Forelimb muscle (tissue), 1 donor: ENCODE measurements at regions not wholly inside any gene's neighbourhood (a gene's known extent, or its start where the extent isn't known, plus 50 kb on each side); places are given as distances from the start of the nearest gene placed in this dataset.
"Not testable (repeated sequence)": the region's sequence is repeated elsewhere in the genome, so short reads cannot be mapped to it uniquely, and the experiment has no call there.

Experiments used
- DNase-seq: peaks from one replicate; pipeline ENCODE4 v3.0.0-alpha.2; 2013; ENCODE audit warnings: low read depth

- DNase-seq, result no peak
These were observed 131.1 kb downstream of the GLUL start for GRCh38 chr1:182260516-182260915.

- no peak for DNase-seq
These were observed 131.6 kb downstream of the GLUL start for GRCh38 chr1:182259968-182260367.

DNA sequence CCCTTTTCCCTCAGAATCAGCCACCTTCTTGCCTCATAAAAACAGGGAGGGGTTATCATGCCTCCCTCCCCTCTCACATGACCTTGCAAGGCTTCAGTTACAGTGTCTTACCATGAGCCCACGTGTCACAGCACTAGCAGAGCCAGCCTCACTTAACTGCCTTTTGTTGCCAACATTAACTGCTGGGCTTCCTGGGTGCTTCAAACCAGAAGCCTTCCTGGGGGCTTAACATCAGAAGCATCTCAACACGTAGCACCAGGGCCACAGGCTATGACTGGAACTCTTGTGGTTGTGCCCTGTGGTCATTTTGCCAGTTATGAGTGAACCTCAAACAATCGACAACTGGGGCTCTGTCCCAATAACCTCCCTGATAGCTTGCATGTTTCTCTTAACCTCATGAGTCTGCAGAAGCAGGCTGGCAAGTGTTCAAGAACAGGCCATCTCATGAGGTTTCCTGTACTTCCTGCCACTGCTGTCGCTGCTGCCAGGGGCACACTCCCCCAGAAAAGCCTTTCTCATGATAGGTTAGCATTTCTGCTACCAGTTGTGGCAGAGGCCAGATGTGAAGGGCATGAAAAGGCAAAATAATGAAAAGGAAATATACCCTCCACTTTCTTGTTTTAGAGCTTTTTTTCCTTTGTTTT lies 132.2 kb downstream of the GLUL start:
- no peak for DNase-seq

- no peak for DNase-seq
These were observed 134.1 kb downstream of the GLUL start for GRCh38 chr1:182257369-182258063.

- DNase-seq, result no peak
These were observed 134.7 kb downstream of the GLUL start for GRCh38 chr1:182256931-182257330.

- no peak for DNase-seq
These were observed 136.1 kb downstream of the GLUL start for GRCh38 chr1:182255494-182255893.

GRCh38 chr1:182253319-182253860 lies 138.2 kb downstream of the GLUL start:
- no peak for DNase-seq

GRCh38 chr1:182251561-182251960 lies 140.0 kb downstream of the GLUL start:
- DNase-seq, result no peak

GRCh38 chr1:182249201-182249676 lies 142.4 kb downstream of the GLUL start:
- no peak for DNase-seq

DNA sequence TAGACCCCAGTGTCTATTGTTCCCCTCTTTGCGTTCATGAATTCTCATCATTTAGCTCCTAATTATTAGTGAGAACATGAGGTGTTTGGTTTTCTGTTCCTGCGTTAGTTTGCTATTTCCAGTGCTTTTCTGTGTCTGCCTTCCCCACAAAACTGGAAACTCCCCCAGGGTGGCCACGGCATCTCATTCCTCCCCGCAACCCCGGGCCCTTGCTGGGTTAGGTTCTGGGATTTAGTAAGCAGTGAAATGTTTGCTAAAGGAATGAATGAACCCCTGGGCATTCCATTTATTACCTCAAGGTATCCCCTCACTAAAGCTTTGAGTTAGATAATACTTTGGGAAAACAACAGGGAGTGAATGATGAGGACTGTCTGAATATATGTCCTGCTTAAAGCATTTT lies 142.9 kb downstream of the GLUL start:
- no peak for DNase-seq

DNA sequence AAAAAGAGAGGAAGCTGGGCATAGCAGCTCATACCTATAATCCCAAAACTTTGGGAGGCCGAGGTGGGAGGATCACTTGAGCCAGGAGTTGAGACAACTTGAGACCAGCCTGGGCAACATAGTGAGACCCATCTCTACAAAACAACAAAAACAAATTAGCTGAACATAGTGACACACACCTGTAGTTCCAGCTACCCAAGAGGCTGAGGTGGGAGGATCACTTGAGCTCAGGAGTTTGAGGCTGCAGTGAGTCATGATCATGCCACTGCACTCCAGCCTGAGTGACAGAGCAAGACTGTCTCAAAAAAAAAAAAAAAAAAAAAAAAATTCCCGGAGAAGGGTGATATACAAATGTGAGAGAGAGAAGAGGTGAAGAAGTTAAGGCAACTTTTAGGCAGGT lies 143.8 kb downstream of the GLUL start:
- not testable (repeated sequence) for DNase-seq

DNA sequence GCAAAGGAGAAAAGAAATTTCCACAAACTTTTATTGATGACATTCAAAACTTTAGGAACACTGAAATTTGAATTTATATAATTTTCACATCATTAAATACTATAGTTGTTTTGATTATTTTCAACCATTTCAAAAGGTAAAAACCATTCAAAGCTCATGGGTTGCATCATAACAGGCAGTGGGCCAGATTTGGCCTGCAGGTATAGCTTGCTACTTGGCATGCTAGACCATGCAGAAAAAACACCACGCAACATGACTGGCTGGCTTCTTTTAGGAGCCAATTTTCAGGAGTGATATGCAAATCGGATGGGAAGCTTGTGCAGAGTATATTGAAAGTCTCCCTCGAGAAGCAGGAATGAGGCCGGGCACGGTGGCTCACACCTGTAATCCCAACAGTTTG lies 144.8 kb downstream of the GLUL start:
- DNase-seq, result no peak

DNA sequence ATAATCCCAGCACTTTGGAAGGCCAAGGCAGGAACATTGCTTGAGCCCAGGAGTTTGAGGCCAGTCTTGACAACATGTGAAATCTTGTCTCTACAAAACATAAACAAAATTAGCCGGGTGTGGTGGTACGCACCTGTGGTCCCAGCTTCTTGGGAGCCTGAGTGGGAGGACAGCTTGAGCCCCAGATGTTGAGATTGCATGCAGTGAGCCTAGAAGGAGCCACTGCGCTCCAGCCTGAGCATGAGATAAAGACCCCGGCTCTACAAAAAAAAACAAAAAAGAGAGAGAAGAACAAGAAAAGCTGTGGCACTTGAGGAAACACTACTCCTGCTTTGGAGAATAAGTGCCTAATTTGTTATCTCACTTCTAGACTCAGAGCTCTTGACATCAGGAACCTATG lies 146.6 kb downstream of the GLUL start:
- DNase-seq, result no peak

GRCh38 chr1:182244451-182244850 lies 147.1 kb downstream of the GLUL start:
- DNase-seq, result no peak

- DNase-seq, result no peak
These were observed 148.9 kb downstream of the GLUL start for GRCh38 chr1:182242641-182243040.

- DNase-seq, result no peak
These were observed 151.5 kb downstream of the GLUL start for GRCh38 chr1:182240085-182240484.

DNA sequence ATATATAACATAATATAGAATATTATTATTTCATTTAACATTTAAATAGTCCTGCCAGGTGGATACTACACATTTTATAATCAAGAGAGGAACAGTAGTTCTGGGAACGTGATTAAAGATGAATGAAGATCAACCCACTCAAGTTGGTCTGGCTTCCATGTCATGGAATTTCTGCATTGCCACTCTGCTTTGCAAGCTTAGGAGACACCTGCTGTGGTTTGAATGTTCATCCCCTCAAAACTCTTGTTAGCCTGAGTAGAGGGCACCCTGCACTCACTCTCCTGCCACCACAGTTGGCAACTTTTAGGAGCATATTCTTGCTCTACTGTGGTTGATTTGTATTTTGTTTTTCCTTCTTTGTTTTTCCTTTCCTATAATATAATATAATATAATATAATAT lies 153.2 kb downstream of the GLUL start:
- no peak for DNase-seq

- no peak for DNase-seq
These were observed 154.3 kb downstream of the GLUL start for GRCh38 chr1:182237329-182237728.

DNA sequence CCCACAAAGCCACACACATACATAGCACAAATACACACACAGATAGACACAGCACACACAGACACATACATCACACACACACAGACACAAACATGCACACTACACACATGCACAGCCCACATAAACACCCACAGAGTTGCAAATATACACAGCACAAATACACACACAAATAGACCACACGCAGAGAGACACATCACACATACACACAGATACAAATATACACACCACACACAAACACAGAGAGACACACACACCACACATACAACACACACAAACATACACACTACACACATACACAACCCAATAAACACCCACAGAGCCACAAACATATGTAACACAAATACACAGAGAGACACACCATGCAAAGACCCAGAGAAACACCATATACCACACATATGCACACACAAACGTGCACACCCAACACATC lies 154.9 kb downstream of the GLUL start:
- DNase-seq, result no peak

DNA sequence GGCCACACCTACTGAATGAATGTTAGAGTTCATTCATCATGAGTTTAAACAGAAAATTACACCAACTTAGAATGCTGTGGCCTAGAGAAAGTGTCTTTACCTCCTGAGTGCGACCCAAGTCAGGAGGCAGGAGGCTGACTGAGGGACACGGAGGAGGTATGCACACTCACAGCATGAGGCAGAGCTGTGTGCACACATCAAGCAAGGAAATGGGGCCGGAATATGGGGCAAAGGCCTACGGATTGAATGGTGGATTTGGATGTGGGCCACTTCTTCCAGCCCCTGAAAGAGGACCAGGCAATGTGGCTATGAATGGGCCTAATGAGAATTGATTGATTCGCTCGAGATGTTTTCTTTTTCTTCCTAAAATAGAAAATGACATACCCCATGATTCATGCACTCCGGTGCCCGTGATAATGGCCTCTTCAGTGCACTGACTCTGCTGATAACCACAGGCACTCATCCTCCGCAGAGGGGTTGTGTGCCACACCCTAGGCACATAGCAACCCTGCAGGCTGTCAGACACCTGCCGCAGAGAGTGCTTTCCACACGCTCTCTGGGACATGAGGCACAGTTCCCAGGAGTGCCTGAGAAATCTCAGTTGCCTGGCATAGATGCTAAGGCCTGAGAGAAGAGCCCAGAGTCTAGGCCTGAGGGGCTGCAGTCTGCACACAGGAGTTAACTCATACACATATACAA lies 155.5 kb downstream of the GLUL start:
- no peak for DNase-seq

GRCh38 chr1:182235604-182235951 lies 156.0 kb downstream of the GLUL start:
- no peak for DNase-seq

DNA sequence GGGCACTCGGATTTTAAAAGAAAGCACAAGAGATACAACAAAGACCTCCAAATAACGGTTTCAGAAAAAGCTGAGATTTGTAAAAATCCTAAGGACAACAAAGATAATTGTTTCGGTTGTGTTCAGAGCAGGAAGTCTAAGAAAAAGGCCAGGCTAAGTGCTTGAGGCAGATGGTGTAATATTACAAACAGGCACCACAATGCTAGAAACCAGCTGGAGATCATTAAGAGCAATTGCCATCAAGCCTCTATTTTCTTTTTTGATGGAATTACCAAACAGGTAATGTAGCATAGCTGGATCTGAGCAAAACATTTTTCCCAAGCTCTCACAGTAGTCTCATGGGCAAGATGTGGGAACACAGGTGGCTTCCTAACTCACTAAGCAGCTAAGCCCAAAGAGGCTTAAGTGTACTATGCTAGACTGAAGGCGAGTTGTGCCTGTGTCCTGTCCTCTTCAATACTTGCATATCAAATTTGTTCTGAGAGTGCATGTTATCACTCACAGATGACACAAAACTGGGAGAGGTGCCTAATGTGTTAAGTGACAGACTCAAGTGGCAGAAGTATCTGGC lies 161.6 kb downstream of the GLUL start:
- no peak for DNase-seq
